Tibial nerve (tissue), 3 donors: ENCODE measurements at regions not wholly inside any gene's neighbourhood (a gene's known extent, or its start where the extent isn't known, plus 50 kb on each side); places are given as distances from the start of the nearest gene placed in this dataset.

ENCODE experiments used
- CTCF ChIP-seq, 5 experiments: fragments of 200-600 bp in 3 of 5; fragments of 450-650 bp in 2 of 5; sonication (generic) in 3 of 5; IDR thresholded peaks; one replicate each; pipeline ENCODE4 v1.5.1; 2016 to 2019; ENCODE audit warnings: antibody characterized with exemption in 5 of 5, mild to moderate bottlenecking in 3 of 5, moderate library complexity in 2 of 5
- POLR2A ChIP-seq, 2 donors: fragments of 450-650 bp; IDR thresholded peaks; one replicate each; pipeline ENCODE4 v1.6.1; 2017; ENCODE audit warnings: antibody characterized with exemption in 2 of 2, mild to moderate bottlenecking in 2 of 2, moderate library complexity in 2 of 2

- no peak for TF ChIP-seq CTCF (IDR thresholded peaks at IDR 0.05)
- no peak for TF ChIP-seq POLR2A (IDR thresholded peaks at IDR 0.05)
Measured at GRCh38 chrX:40149286-40150175, 51.8 kb upstream of the BCOR start.
